HG03060 (cell line): ENCODE measurements at regions not wholly inside any gene's neighbourhood (a gene's known extent, or its start where the extent isn't known, plus 50 kb on each side); places are given as distances from the start of the nearest gene placed in this dataset.
"Not testable (repeated sequence)": the region's sequence is repeated elsewhere in the genome, so short reads cannot be mapped to it uniquely, and the experiment has no call there.

ENCODE experiments used
- ATAC-seq: cut with Tn5 transposase; IDR thresholded peaks from one replicate; pipeline ENCODE4 v1.9.1; 2021; ENCODE audit warnings: low read depth, moderate number of reproducible peaks; ENCODE audit not compliant: unreplicated experiment

DNA sequence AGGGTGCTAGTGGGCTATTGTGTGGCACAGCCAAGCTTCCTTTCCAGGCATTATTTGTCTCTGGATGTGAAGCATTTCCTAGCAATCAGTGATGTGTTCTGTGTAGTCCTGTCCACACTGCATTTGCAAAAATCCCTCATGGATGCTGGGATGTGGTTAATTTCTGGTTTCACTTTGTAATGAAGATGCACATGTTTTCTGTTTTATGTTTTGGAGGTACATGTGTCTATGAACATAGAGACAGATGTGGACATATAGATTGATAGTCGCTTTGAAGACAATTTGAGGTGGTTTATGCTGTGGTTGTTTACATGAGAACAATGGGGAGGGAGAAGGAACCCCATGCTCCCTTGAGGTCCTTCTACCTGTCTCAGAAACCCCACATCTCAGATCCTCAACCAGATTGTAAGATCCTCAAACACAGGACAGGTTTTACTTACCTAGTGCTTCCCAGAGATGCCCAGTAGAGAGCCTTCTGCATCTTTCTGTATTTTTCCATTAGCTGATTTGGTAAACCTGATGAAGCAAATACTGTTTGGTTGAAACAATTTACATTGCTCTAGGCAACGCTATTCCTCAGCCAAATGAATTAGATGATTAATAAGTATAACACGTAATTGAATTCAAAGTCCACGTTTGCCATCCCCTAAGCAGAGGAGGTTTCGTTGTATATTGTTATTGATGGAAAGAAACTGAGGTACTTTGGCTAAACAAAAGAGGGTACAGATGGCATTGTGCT, 204.4 kb downstream of the SPP2 start:
- no peak for ATAC-seq

- no peak for ATAC-seq
Measured at GRCh38 chr2:234252772-234253171, 202.3 kb downstream of the SPP2 start.

DNA sequence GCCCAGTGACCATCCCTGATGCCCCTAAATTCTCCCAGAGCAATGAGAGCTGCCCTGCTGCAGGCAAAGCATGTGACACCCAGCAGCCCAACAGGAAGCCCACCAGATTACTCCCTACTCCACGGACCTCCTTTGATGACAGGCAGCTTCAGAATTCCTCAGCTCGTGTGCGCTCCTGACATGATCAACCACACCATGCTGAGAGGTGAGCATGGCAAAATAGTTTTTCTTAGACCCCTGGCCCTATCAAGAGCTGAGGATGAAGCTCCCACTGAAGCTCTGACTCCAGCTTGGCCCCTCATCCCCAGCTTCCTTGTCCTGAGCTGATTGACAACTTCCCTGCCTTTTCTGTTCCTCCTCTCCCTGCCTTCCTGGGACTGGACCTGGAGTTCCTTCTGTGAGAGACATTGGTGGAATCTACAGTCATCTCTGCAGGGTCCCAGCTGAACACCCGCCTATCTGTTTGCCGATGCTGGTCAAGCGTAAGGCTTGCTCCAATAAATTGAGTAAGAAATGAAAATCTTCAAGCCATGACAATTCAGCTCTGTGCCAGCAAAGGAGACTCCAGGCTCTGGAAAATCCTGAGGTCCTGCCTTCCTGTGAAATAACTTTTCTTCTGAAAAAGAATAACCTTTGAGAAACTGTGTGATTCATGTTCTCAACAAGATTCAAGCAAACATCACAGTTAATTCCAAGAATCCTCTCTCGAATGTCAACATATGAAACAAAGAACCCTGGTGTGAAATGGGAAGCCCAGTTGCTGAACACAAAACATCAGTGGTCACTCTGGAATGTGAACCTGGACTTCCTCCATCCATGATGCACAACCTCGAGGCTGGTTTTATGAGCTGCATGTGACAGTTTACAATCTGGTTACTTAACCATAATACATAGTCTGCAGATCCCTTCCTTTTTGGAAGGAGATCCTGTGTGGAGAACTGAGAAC, 201.1 kb downstream of the SPP2 start:
- no peak for ATAC-seq

DNA sequence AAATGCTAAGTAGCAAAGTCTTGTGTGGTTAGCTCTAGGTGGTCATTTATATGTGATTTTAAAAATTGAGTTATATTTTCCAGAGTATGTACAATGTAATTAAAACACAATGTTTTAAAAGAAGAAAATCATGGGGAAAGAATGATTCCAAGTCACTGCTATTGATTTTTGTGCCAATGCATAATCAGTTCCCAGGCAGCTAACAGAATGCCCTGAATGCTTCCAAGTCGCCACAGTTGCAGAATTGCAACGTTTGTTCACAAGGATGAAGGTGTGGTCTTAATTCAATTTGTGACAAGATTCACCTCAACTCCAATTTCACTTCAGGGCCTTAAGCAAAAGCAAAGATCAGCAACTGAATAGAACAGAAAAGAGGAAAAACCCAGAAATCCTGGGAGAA, 200.4 kb downstream of the SPP2 start:
- ATAC-seq: no peak

DNA sequence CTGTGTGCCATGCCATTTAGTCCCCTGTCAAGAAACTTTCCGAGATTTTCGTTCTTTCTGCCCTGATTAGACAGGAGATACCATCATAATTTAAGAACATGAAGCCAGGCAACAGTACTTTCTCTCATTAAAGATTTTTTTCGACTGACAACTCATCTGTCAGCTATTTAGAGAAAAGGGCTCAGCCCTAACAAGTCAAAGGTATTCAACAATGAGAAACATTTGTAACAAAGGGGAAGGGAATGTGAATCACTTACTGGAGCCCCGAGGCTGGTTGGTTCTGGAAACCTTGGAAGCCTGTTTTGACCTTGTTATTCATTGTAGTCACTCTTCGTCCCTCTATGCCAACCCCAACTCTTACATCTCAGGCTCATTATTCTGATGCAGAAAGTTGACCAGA, 199.4 kb downstream of the SPP2 start:
- ATAC-seq: no peak

DNA sequence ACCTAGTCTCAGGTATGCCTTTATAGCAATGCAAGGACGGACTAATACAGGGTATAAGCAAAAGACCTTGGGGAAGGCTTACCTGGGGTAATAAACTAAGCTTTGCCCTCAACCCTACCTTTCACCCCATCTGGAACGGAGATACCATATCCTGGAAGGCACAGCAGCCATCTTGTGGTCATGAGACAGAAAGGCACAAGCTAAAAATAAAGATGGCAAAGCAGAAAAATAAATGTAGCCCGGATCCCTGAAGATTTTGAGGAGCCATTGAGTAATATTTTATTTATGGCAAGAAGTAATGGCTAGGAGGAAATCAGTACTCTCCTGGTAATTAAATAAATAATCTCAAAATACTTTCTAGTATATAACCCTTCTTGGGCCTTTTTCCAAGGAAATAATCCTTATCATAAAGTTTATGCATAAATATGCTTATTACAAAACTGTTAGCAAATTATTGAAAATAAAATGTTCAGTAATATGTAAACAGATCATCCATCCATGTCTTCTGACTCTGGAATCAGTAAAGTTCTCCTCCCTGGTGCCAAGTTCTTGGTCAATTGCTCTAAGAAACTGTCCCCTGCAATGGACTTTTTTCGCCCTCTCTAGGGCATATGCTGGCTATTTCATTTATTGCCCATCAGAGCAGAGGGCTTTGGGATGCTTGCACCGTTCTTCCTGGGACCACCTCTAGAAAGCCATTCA, 198.7 kb downstream of the SPP2 start:
- ATAC-seq: no peak

GRCh38 chr2:234248213-234248710, 197.8 kb downstream of the SPP2 start:
- not testable (repeated sequence) for ATAC-seq

GRCh38 chr2:234247453-234248180, 197.1 kb downstream of the SPP2 start:
- no peak for ATAC-seq

- no peak for ATAC-seq
Measured at GRCh38 chr2:234245945-234246344, 195.4 kb downstream of the SPP2 start.

GRCh38 chr2:234243871-234244565, 193.5 kb downstream of the SPP2 start:
- ATAC-seq: no peak

GRCh38 chr2:234242459-234242836, 191.9 kb downstream of the SPP2 start:
- ATAC-seq: no peak

- ATAC-seq: no peak
Measured at GRCh38 chr2:234241656-234242458, 191.4 kb downstream of the SPP2 start.

GRCh38 chr2:234240917-234241316, 190.4 kb downstream of the SPP2 start:
- ATAC-seq: no peak

GRCh38 chr2:234235191-234235590, 184.7 kb downstream of the SPP2 start:
- ATAC-seq: no peak

DNA sequence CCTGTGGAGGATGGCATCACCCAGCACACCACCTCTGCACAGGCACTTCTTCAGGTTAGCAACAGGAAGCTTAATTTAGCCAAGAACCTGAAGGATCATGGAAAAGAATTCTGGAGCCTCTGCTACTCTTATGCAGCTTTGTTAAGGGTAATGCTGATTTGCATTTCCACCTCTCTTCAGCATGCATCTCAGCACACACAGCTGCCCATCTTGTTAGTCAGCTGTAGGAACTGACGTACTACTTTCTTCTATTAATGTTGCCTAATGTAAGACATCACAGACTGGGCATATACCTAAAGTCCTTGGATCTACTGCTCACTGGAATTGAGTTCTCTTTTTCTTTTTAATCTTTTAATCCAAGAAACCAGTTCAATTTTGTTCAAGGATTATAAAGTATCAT, 181.0 kb downstream of the SPP2 start:
- ATAC-seq: no peak

DNA sequence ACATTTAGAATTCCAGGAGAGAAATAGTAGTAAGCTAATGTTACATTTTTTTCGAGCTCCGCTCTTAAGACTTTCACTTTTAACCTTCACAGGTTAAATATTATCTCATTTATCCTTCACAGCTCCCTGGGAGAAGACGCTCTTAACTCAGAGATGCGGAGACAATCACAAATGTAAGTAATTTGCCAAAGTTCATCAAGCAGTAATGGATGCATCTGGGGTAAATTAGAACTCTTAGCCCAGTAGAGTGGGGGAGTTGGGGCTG, 168.5 kb downstream of the SPP2 start:
- ATAC-seq: no peak

DNA sequence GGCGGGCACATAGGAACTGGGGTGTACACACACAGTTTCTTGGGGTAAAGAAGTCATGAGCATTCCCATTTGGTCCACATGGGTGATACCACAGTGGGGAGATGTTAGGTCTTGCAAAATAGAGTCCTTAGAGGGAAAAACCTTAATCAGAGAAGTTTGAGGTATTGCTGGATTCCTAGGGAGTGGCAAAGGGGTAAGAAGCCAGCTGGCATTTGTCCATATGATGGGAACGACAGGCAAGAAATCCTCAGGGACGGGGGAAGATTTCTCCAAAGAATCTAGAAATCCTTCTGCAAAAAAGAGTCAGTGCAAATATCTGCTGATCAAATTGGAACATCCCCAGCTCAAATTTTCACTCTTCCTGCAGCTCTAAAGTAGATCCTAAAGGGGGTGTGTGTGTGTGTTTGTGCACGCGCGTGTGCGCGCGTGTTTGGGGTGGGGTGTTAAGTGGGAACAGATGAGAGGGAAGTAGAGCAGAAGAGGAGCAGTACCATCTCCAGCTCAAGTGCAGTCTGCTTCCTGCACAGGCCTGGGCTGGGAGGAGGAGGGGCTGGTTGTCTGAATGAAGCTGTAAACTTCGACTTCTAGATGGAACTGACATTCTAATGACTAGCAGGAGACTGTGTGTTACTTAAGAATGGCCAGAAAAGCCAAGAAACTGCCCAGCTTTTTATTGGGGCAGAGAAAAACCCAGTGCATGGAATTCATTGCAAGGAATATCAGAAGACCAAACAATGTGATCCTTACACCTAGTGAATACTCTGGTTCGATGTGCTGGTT, 168.0 kb downstream of the SPP2 start:
- no peak for ATAC-seq

DNA sequence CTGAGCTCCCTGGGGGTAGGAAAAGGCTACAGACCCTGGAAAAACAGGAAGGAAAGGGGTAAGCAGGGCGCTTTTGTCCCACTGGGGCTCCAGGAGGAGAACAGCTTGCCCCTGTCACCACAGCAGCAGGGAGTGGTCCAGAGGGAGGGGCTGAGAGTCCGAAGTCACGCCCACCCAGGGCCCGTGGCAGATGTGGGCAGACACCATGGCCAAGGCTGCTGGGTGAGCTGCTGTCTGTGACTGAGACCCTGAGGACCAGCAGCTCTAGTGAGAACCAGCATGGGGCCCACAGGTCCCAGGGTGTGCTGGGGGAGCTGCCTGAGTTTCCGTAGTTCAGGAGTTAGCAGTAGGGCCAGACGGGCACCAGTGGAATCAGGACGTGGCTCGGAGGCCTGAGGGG, 162.0 kb downstream of the SPP2 start:
- ATAC-seq: no peak
